ENCODE measurements at regions not wholly inside any gene's neighbourhood (a gene's known extent, or its start where the extent isn't known, plus 50 kb on each side); places are given as distances from the start of the nearest gene placed in this dataset.

DNA sequence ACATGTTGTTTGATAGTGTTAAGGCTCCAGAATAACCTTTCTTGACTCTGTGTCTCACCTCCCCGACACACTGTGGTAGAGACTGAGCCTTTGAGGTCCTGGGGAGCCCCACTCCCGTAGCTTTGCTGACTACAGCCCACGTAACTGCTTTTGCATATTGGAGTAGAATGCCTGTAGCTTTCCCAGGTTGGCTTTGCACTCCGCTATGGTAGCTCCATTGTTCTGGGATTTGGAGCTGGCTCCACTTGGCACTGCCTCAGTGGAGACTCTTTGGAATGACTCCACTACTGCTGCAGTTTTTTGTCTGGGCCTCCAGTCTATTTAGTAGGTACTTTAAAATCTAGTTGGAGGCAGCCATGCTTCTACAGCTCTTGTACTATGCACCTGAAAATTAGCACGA, 56.2 kb upstream of the ANXA1 start:
- no peak for TF ChIP-seq SPI1 (IDR thresholded peaks at IDR 0.05; ENCODE audit: borderline replicate concordance, low read depth)
- TF ChIP-seq GABPA (IDR thresholded peaks at IDR 0.05; ENCODE audit: low read depth): no peak
- TF ChIP-seq, protein P1, sequence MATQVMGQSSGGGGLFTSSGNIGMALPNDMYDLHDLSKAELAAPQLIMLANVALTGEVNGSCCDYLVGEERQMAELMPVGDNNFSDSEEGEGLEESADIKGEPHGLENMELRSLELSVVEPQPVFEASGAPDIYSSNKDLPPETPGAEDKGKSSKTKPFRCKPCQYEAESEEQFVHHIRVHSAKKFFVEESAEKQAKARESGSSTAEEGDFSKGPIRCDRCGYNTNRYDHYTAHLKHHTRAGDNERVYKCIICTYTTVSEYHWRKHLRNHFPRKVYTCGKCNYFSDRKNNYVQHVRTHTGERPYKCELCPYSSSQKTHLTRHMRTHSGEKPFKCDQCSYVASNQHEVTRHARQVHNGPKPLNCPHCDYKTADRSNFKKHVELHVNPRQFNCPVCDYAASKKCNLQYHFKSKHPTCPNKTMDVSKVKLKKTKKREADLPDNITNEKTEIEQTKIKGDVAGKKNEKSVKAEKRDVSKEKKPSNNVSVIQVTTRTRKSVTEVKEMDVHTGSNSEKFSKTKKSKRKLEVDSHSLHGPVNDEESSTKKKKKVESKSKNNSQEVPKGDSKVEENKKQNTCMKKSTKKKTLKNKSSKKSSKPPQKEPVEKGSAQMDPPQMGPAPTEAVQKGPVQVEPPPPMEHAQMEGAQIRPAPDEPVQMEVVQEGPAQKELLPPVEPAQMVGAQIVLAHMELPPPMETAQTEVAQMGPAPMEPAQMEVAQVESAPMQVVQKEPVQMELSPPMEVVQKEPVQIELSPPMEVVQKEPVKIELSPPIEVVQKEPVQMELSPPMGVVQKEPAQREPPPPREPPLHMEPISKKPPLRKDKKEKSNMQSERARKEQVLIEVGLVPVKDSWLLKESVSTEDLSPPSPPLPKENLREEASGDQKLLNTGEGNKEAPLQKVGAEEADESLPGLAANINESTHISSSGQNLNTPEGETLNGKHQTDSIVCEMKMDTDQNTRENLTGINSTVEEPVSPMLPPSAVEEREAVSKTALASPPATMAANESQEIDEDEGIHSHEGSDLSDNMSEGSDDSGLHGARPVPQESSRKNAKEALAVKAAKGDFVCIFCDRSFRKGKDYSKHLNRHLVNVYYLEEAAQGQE (IDR thresholded peaks at IDR 0.05; ENCODE audit: insufficient replicate concordance, low read depth): no peak
- no peak for TF ChIP-seq POLR2AphosphoS5 (IDR thresholded peaks at IDR 0.05; ENCODE audit: low read depth)
- TF ChIP-seq, protein P2, sequence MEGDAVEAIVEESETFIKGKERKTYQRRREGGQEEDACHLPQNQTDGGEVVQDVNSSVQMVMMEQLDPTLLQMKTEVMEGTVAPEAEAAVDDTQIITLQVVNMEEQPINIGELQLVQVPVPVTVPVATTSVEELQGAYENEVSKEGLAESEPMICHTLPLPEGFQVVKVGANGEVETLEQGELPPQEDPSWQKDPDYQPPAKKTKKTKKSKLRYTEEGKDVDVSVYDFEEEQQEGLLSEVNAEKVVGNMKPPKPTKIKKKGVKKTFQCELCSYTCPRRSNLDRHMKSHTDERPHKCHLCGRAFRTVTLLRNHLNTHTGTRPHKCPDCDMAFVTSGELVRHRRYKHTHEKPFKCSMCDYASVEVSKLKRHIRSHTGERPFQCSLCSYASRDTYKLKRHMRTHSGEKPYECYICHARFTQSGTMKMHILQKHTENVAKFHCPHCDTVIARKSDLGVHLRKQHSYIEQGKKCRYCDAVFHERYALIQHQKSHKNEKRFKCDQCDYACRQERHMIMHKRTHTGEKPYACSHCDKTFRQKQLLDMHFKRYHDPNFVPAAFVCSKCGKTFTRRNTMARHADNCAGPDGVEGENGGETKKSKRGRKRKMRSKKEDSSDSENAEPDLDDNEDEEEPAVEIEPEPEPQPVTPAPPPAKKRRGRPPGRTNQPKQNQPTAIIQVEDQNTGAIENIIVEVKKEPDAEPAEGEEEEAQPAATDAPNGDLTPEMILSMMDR (IDR thresholded peaks at IDR 0.05; ENCODE audit: insufficient read depth, low read length): no peak
- H3K27me3 ChIP-seq (ENCODE audit: insufficient read depth, poor library complexity, severe bottlenecking): no peaks in the 10 kb centered on the region
- no peak overlapping the region for H3K27ac ChIP-seq (replicated peaks)
- no peak for DNase-seq (ENCODE audit: low read depth in 1 of 2, low spot score in 1 of 2)
- no peak overlapping the region for H3K4me3 ChIP-seq (replicated peaks; ENCODE audit: insufficient read depth, low read length)

DNA sequence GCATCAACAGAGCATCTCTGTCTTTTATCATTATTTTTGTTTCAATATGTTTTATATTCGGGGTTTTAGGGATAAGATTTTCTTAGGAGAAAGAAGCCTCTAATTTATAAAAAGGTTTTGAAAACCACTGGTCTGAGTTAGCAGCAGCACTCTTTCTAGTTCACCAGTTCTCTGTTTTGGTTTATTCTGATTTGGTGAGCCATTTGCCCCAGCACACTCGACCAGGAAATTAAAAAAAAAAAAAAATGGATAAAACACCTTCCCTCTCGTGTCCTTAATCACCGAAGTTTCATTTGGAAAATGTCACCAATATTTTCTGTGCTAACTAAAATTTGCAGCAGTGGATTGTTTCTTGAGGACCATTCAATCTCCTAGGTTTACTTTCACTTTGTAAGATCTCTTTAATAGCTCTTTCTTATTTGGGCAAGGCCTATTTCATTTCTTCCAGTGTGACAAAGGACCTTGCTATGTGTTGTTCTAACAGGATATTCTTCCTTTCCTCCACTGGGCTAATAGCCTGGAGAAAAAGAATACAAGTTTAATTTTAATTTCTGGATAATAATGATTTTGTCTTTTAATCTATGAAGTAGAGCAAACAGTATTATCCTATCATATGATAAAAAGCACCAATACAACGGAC, 57.8 kb upstream of the ANXA1 start:
- Histone ChIP-seq H3K27ac (replicated peaks) (no peak overlapping the region), H3K27me3 (ENCODE audit: insufficient read depth, poor library complexity, severe bottlenecking) (no peaks in the 10 kb centered on the region), H3K4me3 (replicated peaks; ENCODE audit: insufficient read depth, low read length) (no peak overlapping the region)
- TF ChIP-seq, protein P2 (IDR thresholded peaks at IDR 0.05; ENCODE audit: insufficient read depth, low read length): no peak
- TF ChIP-seq, protein P1 (IDR thresholded peaks at IDR 0.05; ENCODE audit: insufficient replicate concordance, low read depth): no peak
- no peak for TF ChIP-seq POLR2AphosphoS5 (IDR thresholded peaks at IDR 0.05; ENCODE audit: low read depth)
- no peak for TF ChIP-seq GABPA (IDR thresholded peaks at IDR 0.05; ENCODE audit: low read depth)
- TF ChIP-seq SPI1 (IDR thresholded peaks at IDR 0.05; ENCODE audit: borderline replicate concordance, low read depth): no peak
- no peak for DNase-seq (ENCODE audit: low read depth in 1 of 2, low spot score in 1 of 2)

DNA sequence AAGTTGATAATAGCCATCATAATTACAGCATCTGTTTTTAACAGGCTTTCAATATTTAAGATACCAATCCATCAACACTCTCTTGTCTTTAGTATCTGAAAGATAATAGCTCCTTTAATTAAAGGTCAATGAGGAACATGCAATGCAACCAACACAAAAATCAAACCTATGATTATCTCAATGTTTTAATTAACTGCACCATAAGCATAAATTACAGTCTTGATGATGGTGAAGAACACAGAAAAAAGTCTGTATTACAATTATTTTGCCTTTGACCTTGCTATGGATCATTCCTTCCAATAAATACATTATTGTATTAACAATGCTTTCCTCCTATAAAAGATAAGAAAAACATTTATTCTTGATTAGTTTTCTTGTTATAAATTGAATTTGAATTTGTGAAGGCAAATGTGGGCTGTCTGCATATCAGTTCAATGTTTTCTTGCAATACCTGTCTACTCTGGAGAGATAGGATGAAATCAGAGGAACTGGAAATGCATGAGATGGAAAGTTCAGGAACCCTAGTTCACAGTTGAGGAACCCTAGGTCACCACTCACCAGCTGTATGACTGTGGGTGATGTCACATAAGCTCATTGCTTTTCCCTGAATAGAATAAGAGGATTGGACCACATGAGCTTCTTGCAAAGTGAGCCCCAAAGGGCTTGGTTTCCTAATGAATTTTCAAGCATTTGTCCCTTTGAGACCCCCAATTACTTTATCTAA, 58.5 kb upstream of the ANXA1 start:
- H3K27ac ChIP-seq (replicated peaks): no peak overlapping the region
- no peaks in the 10 kb centered on the region for H3K27me3 ChIP-seq (ENCODE audit: insufficient read depth, poor library complexity, severe bottlenecking)
- DNase-seq (ENCODE audit: low read depth in 1 of 2, low spot score in 1 of 2): no peak
- H3K4me3 ChIP-seq (replicated peaks; ENCODE audit: insufficient read depth, low read length): no peak overlapping the region
- TF ChIP-seq POLR2AphosphoS5 (IDR thresholded peaks at IDR 0.05; ENCODE audit: low read depth): no peak

DNA sequence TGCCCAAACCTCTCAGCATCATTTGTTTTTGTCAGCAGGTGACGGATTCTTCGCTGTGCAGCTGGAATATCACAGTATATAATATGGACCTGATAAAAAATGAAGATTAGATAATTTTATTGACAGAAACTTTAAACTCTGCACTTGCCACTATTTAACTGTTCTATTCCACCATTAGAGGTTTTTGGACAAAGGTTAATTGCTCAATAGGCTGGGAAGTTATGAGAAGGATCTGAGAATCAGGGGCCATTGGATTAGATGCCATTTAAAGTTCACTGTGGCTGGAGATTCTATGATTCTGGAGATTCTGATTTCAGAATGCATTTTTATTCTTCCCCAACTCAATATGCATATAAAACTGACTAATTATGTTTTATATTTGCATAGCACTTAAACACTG, 59.8 kb upstream of the ANXA1 start:
- Histone ChIP-seq H3K27ac (replicated peaks) (no peak overlapping the region), H3K4me3 (replicated peaks; ENCODE audit: insufficient read depth, low read length) (no peak overlapping the region), H3K27me3 (ENCODE audit: insufficient read depth, poor library complexity, severe bottlenecking) (no peaks in the 10 kb centered on the region)
- DNase-seq (ENCODE audit: low read depth in 1 of 2, low spot score in 1 of 2): no peak
- TF ChIP-seq, protein P1 (IDR thresholded peaks at IDR 0.05; ENCODE audit: insufficient replicate concordance, low read depth): no peak
- TF ChIP-seq, protein P2 (IDR thresholded peaks at IDR 0.05; ENCODE audit: insufficient read depth, low read length): no peak
- TF ChIP-seq SPI1 (IDR thresholded peaks at IDR 0.05; ENCODE audit: borderline replicate concordance, low read depth) (no peak), POLR2AphosphoS5 (IDR thresholded peaks at IDR 0.05; ENCODE audit: low read depth) (no peak), GABPA (IDR thresholded peaks at IDR 0.05; ENCODE audit: low read depth) (no peak)

All from HL-60 (cell line).